NCI-H524 (cell line): ENCODE measurements at regions not wholly inside any gene's neighbourhood (a gene's known extent, or its start where the extent isn't known, plus 50 kb on each side); places are given as distances from the start of the nearest gene placed in this dataset.
"Not testable (repeated sequence)": the region's sequence is repeated elsewhere in the genome, so short reads cannot be mapped to it uniquely, and the experiment has no call there.

Experiments
- DNase-seq, 2 experiments: peaks; one replicate each; lab custom pipeline; 2025; lab: John Stamatoyannopoulos, UW

- DNase-seq, result no peak
These were observed 96.0 kb upstream of the VGLL4 start for GRCh38 chr3:11739706-11740105.

- no peak for DNase-seq
These were observed 95.4 kb upstream of the VGLL4 start for GRCh38 chr3:11739123-11739522.

GRCh38 chr3:11737742-11738141, 94.0 kb upstream of the VGLL4 start:
- DNase-seq, result no peak

GRCh38 chr3:11736136-11736833, 92.6 kb upstream of the VGLL4 start:
- no peak for DNase-seq

- DNase-seq, result no peak
These were observed 91.9 kb upstream of the VGLL4 start for GRCh38 chr3:11735638-11736037.

- DNase-seq, result not testable (repeated sequence)
These were observed 91.4 kb upstream of the VGLL4 start for GRCh38 chr3:11735111-11735510.

GRCh38 chr3:11733914-11734313, 90.2 kb upstream of the VGLL4 start:
- no peak for DNase-seq

- no peak for DNase-seq
These were observed 83.5 kb upstream of the VGLL4 start for GRCh38 chr3:11727207-11727606.

GRCh38 chr3:11726146-11726545, 82.4 kb upstream of the VGLL4 start:
- DNase-seq, result no peak

GRCh38 chr3:11725340-11725641, 81.6 kb upstream of the VGLL4 start:
- DNase-seq, result not testable (repeated sequence)

- no peak for DNase-seq
These were observed 81.1 kb upstream of the VGLL4 start for GRCh38 chr3:11724615-11725339.

- no peak for DNase-seq
These were observed 77.8 kb upstream of the VGLL4 start for GRCh38 chr3:11721479-11721878.

GRCh38 chr3:11720917-11721411, 77.2 kb upstream of the VGLL4 start:
- DNase-seq, result peak in 1 of 2 experiments; percentile 50

- DNase-seq, result peak; percentile 49 to 69
These were observed 76.7 kb upstream of the VGLL4 start for GRCh38 chr3:11720304-11720898.

GRCh38 chr3:11719406-11720303, 75.9 kb upstream of the VGLL4 start:
- DNase-seq, result peak in 1 of 2 experiments; percentile 53

GRCh38 chr3:11718637-11719405, 75.1 kb upstream of the VGLL4 start:
- peak in 1 of 2 experiments; percentile 34 for DNase-seq

GRCh38 chr3:11717768-11718636, 74.3 kb upstream of the VGLL4 start:
- no peak for DNase-seq

GRCh38 chr3:11717301-11717700, 73.6 kb upstream of the VGLL4 start:
- no peak for DNase-seq

- no peak for DNase-seq
These were observed 73.0 kb upstream of the VGLL4 start for GRCh38 chr3:11716573-11717290.

- DNase-seq, result no peak
These were observed 69.5 kb upstream of the VGLL4 start for GRCh38 chr3:11713171-11713570.
